H9 (cell line): ENCODE measurements at regions not wholly inside any gene's neighbourhood (a gene's known extent, or its start where the extent isn't known, plus 50 kb on each side); places are given as distances from the start of the nearest gene placed in this dataset.

Experiments
- DNase-seq: peaks from one replicate; pipeline ENCODE4 v3.0.0-alpha.2; 2017
- H2AFZ ChIP-seq: one replicate; pipeline ENCODE4 v1.6.1; 2013; ENCODE audit warnings: mild to moderate bottlenecking, low read length, control low read depth, moderate library complexity
- H2AK5ac ChIP-seq: 2 replicates; pipeline ENCODE4 v1.6.1; 2013; ENCODE audit warnings: low read length, control low read depth, mixed read lengths; ENCODE audit not compliant: insufficient read length
- H2BK120ac ChIP-seq: one replicate; pipeline ENCODE4 v1.6.1; 2013; ENCODE audit warnings: low read depth, mild to moderate bottlenecking, low read length, control low read depth, inconsistent platforms; ENCODE audit not compliant: poor library complexity, severe bottlenecking
- H2BK12ac ChIP-seq: 2 replicates; pipeline ENCODE4 v1.6.1; 2013; ENCODE audit warnings: low read length, control low read depth, mixed read lengths, low read depth; ENCODE audit not compliant: insufficient read length
- H2BK15ac ChIP-seq: 2 replicates; pipeline ENCODE4 v1.6.1; 2013; ENCODE audit warnings: low read depth, low read length, control low read depth
- H2BK20ac ChIP-seq: one replicate; pipeline ENCODE4 v1.6.1; 2013; ENCODE audit warnings: low read depth, mild to moderate bottlenecking, low read length, control low read depth, inconsistent platforms; ENCODE audit not compliant: poor library complexity, severe bottlenecking
- H2BK5ac ChIP-seq: 2 replicates; pipeline ENCODE4 v1.6.1; 2013; ENCODE audit warnings: low read length, control low read depth, mixed read lengths; ENCODE audit not compliant: insufficient read length
- H3K14ac ChIP-seq: 2 replicates; pipeline ENCODE4 v1.6.1; 2013; ENCODE audit warnings: low read length, control low read depth; ENCODE audit not compliant: insufficient read depth
- H3K18ac ChIP-seq: 2 replicates; pipeline ENCODE4 v1.6.1; 2013; ENCODE audit warnings: low read depth, mild to moderate bottlenecking, mixed read lengths, low read length, control low read depth; ENCODE audit not compliant: insufficient read length
- H3K23ac ChIP-seq: 2 replicates; pipeline ENCODE4 v1.6.1; 2013; ENCODE audit warnings: low read length, control low read depth, mixed read lengths, low read depth; ENCODE audit not compliant: insufficient read length
- H3K23me2 ChIP-seq: 2 replicates; pipeline ENCODE4 v1.6.1; 2013; ENCODE audit warnings: low read depth, mild to moderate bottlenecking, mixed read lengths, low read length, control low read depth; ENCODE audit not compliant: insufficient read length, poor library complexity, severe bottlenecking
- H3K27ac ChIP-seq: 2 replicates; pipeline ENCODE4 v1.5.1; 2013; ENCODE audit warnings: low read length, control low read depth, mixed read lengths, low read depth; ENCODE audit not compliant: insufficient read length
- H3K27me3 ChIP-seq: 2 replicates; pipeline ENCODE4 v1.6.1; 2013; ENCODE audit warnings: low read length, control low read depth, inconsistent platforms; ENCODE audit not compliant: insufficient read depth
- H3K4ac ChIP-seq: 2 replicates; pipeline ENCODE4 v1.6.1; 2013; ENCODE audit warnings: low read depth, mild to moderate bottlenecking, control low read depth, inconsistent platforms, low read length, moderate library complexity
- H3K4me1 ChIP-seq: 2 replicates; pipeline ENCODE4 v1.6.1; 2013; ENCODE audit warnings: low read length, control low read depth, inconsistent platforms; ENCODE audit not compliant: insufficient read depth
- H3K4me2 ChIP-seq: 2 replicates; pipeline ENCODE4 v1.6.1; 2013; ENCODE audit warnings: low read length, control low read depth, mixed read lengths; ENCODE audit not compliant: insufficient read length, insufficient read depth
- H3K56ac ChIP-seq: 2 replicates; pipeline ENCODE4 v1.6.1; 2013; ENCODE audit warnings: low read depth, mild to moderate bottlenecking, mixed read lengths, low read length, control low read depth; ENCODE audit not compliant: insufficient read length
- H3K79me1 ChIP-seq: 2 replicates; pipeline ENCODE4 v1.6.1; 2013; ENCODE audit warnings: low read depth, mild to moderate bottlenecking, moderate library complexity, low read length, control low read depth, inconsistent platforms; ENCODE audit not compliant: insufficient read depth, poor library complexity, severe bottlenecking
- H3K79me2 ChIP-seq: 2 replicates; pipeline ENCODE4 v1.6.1; 2013; ENCODE audit warnings: low read length, control low read depth, inconsistent platforms; ENCODE audit not compliant: insufficient read depth
- H3K9ac ChIP-seq: 2 replicates; pipeline ENCODE4 v1.6.1; 2013; ENCODE audit warnings: low read length, control low read depth, mixed read lengths; ENCODE audit not compliant: insufficient read length; ENCODE audit errors: extremely low read depth
- H3K9me3 ChIP-seq: one replicate; pipeline ENCODE4 v1.6.1; 2013; ENCODE audit warnings: low read depth, low read length, inconsistent platforms; ENCODE audit not compliant: control insufficient read depth
- H3T11ph ChIP-seq: one replicate; pipeline ENCODE4 v1.6.1; 2013; ENCODE audit warnings: mild to moderate bottlenecking, low read length, control low read depth, inconsistent platforms
- H4K20me1 ChIP-seq: one replicate; pipeline ENCODE4 v1.6.1; 2013; ENCODE audit not compliant: control insufficient read depth, insufficient read length, insufficient read depth
- H4K5ac ChIP-seq: 2 replicates; pipeline ENCODE4 v1.6.1; 2013; ENCODE audit warnings: low read depth, mild to moderate bottlenecking, mixed read lengths, low read length, control low read depth; ENCODE audit not compliant: insufficient read length
- H4K8ac ChIP-seq: replicated peaks from 2 replicates; pipeline ENCODE4 v1.6.1; 2013; ENCODE audit warnings: low read length, control low read depth, mixed read lengths, low read depth; ENCODE audit not compliant: insufficient read length
- H4K91ac ChIP-seq: 2 replicates; pipeline ENCODE4 v1.6.1; 2013; ENCODE audit warnings: low read depth, mild to moderate bottlenecking, moderate library complexity, mixed read lengths, low read length, control low read depth; ENCODE audit not compliant: insufficient read length
- H3K27ac Mint-ChIP-seq, 3 experiments: 2 replicates in 2 of 3; 3 replicates in 1 of 3; pipeline ENCODE4 v1.8.0; 2020 to 2021; ENCODE audit warnings: mixed read lengths in 3 of 3, mild to moderate bottlenecking in 1 of 3, moderate library complexity in 1 of 3
- H3K27me3 Mint-ChIP-seq: 2 replicates; pipeline ENCODE4 v1.8.0; 2021; ENCODE audit warnings: low read depth, mild to moderate bottlenecking, moderate library complexity, mixed read lengths
- H3K36me3 Mint-ChIP-seq, 3 experiments: 2 replicates in 2 of 3; 3 replicates in 1 of 3; pipeline ENCODE4 v1.8.0; 2020 to 2021; ENCODE audit warnings: low read depth in 3 of 3, mixed read lengths in 3 of 3; ENCODE audit not compliant: insufficient read depth in 1 of 3
- H3K4me1 Mint-ChIP-seq, 2 experiments: 2 replicates each; pipeline ENCODE4 v1.8.0; 2020; ENCODE audit warnings: mixed read lengths in 2 of 2
- H3K4me3 Mint-ChIP-seq, 2 experiments: 2 replicates in 1 of 2; 3 replicates in 1 of 2; pipeline ENCODE4 v1.8.0; 2020 to 2021; ENCODE audit warnings: mild to moderate bottlenecking in 2 of 2, mixed read lengths in 2 of 2, moderate library complexity in 1 of 2
- H3K9me3 Mint-ChIP-seq, 2 experiments: 2 replicates in 1 of 2; 3 replicates in 1 of 2; pipeline ENCODE4 v1.8.0; 2020; ENCODE audit warnings: mild to moderate bottlenecking in 2 of 2, mixed read lengths in 2 of 2, moderate library complexity in 1 of 2
- CTCF ChIP-seq: fragments of 200-600 bp; sonication (generic); conservative IDR thresholded peaks from 3 replicates; pipeline ENCODE4 v1.8.0; 2021; ENCODE audit warnings: antibody characterized with exemption, mild to moderate bottlenecking
- WGBS: extraction: QIAGEN DNeasy Blood & Tissue Kit; methylation state at CpG from one replicate; pipeline ENCODE4 v1.1.7; 2013; ENCODE audit warnings: missing lambda C conversion rate, low lambda C conversion rate, mixed read lengths; ENCODE audit not compliant: insufficient read length; ENCODE audit errors: extremely low coverage; 5-methylcytosine and 5-hydroxymethylcytosine counted together

GRCh38 chr4:43993196-43993902, 455.3 kb downstream of the KCTD8 start:
- Histone ChIP-seq H3K4me1 (no peaks in the 10 kb centered on the region), H3K9me3 (no peaks in the 10 kb centered on the region), H3K4ac (no peak overlapping the region), H2BK120ac (no peak overlapping the region), H4K5ac (no peak overlapping the region), H3T11ph (no peak overlapping the region), H2BK12ac (no peak overlapping the region), H3K27me3 (no peaks in the 10 kb centered on the region), H4K8ac (no peak overlapping the region), H3K79me1 (no peaks in the 10 kb centered on the region), H3K18ac (no peak overlapping the region), H3K27ac (no peak overlapping the region), H2AFZ (no peak overlapping the region), H3K4me2 (no peak overlapping the region), H4K20me1 (no peaks in the 10 kb centered on the region), H2AK5ac (no peak overlapping the region), H2BK5ac (no peak overlapping the region), H2BK15ac (no peak overlapping the region), H4K91ac (no peak overlapping the region), H3K14ac (no peak overlapping the region), H3K56ac (no peak overlapping the region), H3K9ac (no peak overlapping the region), H3K23ac (no peak overlapping the region), H3K23me2 (no peaks in the 10 kb centered on the region), H2BK20ac (no peak overlapping the region), H3K79me2 (no peaks in the 10 kb centered on the region)
- Mint-ChIP-seq H3K27me3 (no peaks in the 10 kb centered on the region), H3K4me3 (no peak overlapping the region), H3K9me3 (peaks cover 0 to 2% of the 10 kb centered on the region in 2 experiments; a peak in 1 of 5 replicates), H3K4me1 (peaks cover 32 to 34% of the 10 kb centered on the region in 2 experiments), H3K27ac (no peak overlapping the region), H3K36me3 (peaks cover 0 to 8% (median 0%) of the 10 kb centered on the region in 3 experiments; a peak in 2 of 7 replicates)
- TF ChIP-seq CTCF: no peak
- no CpG with 5 or more reads among the region's 2 CpGs for WGBS
- no peak for DNase-seq
